Skeletal muscle tissue (tissue), 3 donors: ENCODE measurements at regions not wholly inside any gene's neighbourhood (a gene's known extent, or its start where the extent isn't known, plus 50 kb on each side); places are given as distances from the start of the nearest gene placed in this dataset.

Source experiments
- H3K27ac ChIP-seq: one replicate; pipeline ENCODE4 v1.7.0; 2013; ENCODE audit warnings: mild to moderate bottlenecking, low read depth, low read length, inconsistent platforms
- H3K27me3 ChIP-seq, 3 donors: one replicate each; pipeline ENCODE4 v1.7.0; 2013; ENCODE audit warnings: low read length in 3 of 3; ENCODE audit not compliant: control insufficient read depth in 3 of 3, insufficient read depth in 3 of 3
- H3K36me3 ChIP-seq, 3 donors: one replicate each; pipeline ENCODE4 v1.7.0; 2013; ENCODE audit warnings: low read length in 3 of 3; ENCODE audit not compliant: control insufficient read depth in 3 of 3, insufficient read depth in 3 of 3
- H3K4me1 ChIP-seq, 3 donors: one replicate each; pipeline ENCODE4 v1.7.0; 2013; ENCODE audit warnings: low read length in 3 of 3, mild to moderate bottlenecking in 3 of 3; ENCODE audit not compliant: control insufficient read depth in 3 of 3, insufficient read depth in 3 of 3
- H3K4me3 ChIP-seq, 3 donors: one replicate each; pipeline ENCODE4 v1.7.0; 2013; ENCODE audit warnings: low read length in 3 of 3
- H3K9ac ChIP-seq, 3 donors: one replicate each; pipeline ENCODE4 v1.7.0; 2013; ENCODE audit warnings: low read length in 3 of 3, mild to moderate bottlenecking in 3 of 3, moderate library complexity in 2 of 3, low read depth in 1 of 3
- H3K9me3 ChIP-seq, 3 donors: one replicate each; pipeline ENCODE4 v1.7.0; 2013; ENCODE audit warnings: low read length in 3 of 3; ENCODE audit not compliant: control insufficient read depth in 3 of 3
- donor health status: Osteomylitis.

DNA sequence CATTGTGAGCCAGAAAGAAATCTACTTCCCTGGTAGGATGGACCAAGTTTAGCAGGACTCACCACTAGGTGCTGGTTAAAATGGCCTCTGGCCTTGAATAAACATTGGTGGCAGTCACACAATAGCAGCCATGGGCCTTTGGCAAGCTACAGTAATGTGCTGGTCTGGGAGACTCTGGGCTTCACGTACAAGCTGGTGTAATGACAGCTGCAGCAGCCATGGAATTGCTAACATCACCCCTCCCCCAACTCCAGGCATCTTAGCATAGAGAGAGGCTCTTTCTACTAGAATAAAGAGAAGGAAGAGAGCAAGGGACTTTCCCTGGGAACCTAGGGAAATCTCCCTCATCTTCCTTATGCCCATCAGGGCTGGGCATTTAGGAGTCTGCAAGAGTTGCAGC is 205.1 kb upstream of the SEMA3A start:
- H3K36me3 ChIP-seq: no peaks in the 10 kb centered on the region
- H3K4me1 ChIP-seq: no peaks in the 10 kb centered on the region
- no peak overlapping the region for H3K4me3 ChIP-seq
- no peak overlapping the region for H3K9ac ChIP-seq
- no peak overlapping the region for H3K27ac ChIP-seq
- H3K9me3 ChIP-seq: no peaks in the 10 kb centered on the region
- H3K27me3 ChIP-seq: no peaks in the 10 kb centered on the region

DNA sequence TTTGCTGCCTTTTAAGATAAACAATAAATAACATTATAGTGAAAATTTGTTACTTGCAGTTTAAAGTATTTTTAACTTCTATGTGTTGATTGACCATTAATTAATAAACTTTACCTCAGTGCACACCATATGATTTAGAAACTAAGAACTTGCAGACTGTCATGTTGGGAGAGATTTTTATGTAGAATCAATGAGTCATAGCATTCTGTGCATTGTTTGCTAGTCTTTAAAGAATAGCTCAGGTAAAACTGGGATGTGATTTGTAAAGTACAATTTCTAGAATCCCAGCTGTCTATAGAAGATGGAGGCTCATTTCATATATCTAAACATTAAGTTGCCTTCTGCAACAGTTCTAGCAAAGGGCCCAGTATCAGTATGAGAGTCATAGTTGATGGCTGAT is 199.6 kb upstream of the SEMA3A start:
- H3K4me3 ChIP-seq: no peak overlapping the region
- no peak overlapping the region for H3K27ac ChIP-seq
- no peaks in the 10 kb centered on the region for H3K36me3 ChIP-seq
- H3K27me3 ChIP-seq: no peaks in the 10 kb centered on the region
- no peak overlapping the region for H3K9ac ChIP-seq
- no peaks in the 10 kb centered on the region for H3K9me3 ChIP-seq
- H3K4me1 ChIP-seq: no peaks in the 10 kb centered on the region

DNA sequence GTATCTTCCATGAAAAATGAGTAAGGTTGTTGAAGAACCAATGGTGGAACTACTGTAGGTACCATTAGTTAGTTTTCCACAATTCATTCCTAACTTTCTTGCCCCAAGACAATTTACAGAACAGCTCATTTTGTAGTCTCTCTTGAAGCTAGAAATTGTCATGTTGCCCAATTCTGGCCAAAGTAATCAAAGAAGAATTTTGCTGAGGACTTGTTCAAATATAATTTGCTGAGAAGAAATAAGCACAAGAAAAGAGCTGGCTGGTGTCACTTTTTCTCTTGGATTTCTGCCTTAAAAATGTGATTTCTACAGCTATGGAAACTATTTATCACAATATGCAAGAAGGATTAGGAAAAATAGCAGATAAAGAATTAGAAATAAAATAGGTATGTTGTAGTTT is 199.2 kb upstream of the SEMA3A start:
- Histone ChIP-seq H3K36me3 (no peaks in the 10 kb centered on the region), H3K9ac (no peak overlapping the region), H3K4me1 (no peaks in the 10 kb centered on the region), H3K27me3 (no peaks in the 10 kb centered on the region), H3K4me3 (no peak overlapping the region), H3K27ac (no peak overlapping the region), H3K9me3 (no peaks in the 10 kb centered on the region)

DNA sequence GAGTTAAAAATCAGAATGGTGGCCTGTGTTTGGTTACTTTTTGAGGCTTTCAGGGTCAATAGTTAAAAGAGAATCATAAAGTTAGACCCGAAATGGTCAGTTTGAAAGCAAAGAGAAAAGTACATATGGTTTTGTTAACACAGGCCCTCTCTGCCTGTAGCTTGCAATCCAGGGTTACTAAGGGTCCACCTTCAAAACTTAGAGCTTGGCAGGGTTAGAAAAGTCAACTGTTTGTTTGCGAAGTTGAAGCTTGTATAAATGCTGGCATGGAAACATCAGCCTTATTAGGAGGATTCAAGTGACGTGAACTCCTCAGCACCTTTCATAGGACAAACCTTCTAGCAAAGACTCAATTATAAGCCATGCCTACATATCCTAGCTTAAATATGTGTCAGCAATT is 196.3 kb upstream of the SEMA3A start:
- Histone ChIP-seq H3K36me3 (no peaks in the 10 kb centered on the region), H3K9ac (no peak overlapping the region), H3K27me3 (no peaks in the 10 kb centered on the region), H3K9me3 (no peaks in the 10 kb centered on the region), H3K4me3 (no peak overlapping the region), H3K27ac (no peak overlapping the region), H3K4me1 (no peaks in the 10 kb centered on the region)

- no peaks in the 10 kb centered on the region for H3K4me1 ChIP-seq
- H3K4me3 ChIP-seq: no peak overlapping the region
- no peak overlapping the region for H3K9ac ChIP-seq
- H3K36me3 ChIP-seq: no peaks in the 10 kb centered on the region
- no peak overlapping the region for H3K27ac ChIP-seq
- H3K9me3 ChIP-seq: no peaks in the 10 kb centered on the region
- no peaks in the 10 kb centered on the region for H3K27me3 ChIP-seq
Measured at GRCh38 chr7:84389242-84389641, 194.7 kb upstream of the SEMA3A start.

DNA sequence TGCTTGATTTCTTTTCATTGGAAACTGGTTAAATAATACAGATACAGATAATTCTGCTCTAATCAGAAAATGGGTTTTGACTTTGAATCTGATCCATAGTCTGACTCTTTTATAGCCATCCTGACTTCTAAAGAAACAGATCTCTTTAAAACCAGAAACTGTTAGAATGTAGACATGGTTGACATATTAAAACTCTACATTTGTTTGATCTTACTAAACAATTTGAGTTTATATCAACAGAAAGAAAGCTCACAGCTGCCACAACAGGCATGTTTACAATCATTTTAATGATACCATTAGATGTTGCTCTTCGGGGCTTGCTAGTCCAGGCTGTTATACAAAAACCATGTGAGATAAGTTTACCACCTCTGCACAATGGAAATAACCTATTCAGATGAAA is 193.0 kb upstream of the SEMA3A start:
- H3K36me3 ChIP-seq: no peaks in the 10 kb centered on the region
- no peaks in the 10 kb centered on the region for H3K9me3 ChIP-seq
- no peaks in the 10 kb centered on the region for H3K27me3 ChIP-seq
- no peaks in the 10 kb centered on the region for H3K4me1 ChIP-seq
- H3K4me3 ChIP-seq: no peak overlapping the region
- H3K27ac ChIP-seq: no peak overlapping the region
- no peak overlapping the region for H3K9ac ChIP-seq

DNA sequence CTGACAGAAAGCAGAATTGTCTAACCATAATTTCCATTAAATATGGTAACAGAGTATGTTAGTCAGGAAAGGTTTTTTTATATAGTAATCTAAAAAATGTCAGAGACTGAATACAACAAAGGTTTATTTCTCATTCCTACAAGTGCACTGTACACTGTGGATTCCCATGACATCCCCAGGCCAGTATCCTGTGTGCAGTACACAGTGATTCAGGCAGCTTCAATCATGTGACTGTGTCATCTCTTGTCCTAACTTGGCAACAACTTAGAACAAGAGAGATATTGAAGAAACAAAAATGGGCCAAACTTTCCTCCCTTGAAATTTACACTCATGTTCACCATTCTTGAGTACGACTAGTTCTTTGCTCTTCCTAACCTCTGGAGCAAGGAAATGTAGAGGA is 189.8 kb upstream of the SEMA3A start:
- H3K9ac ChIP-seq: no peak overlapping the region
- H3K9me3 ChIP-seq: no peaks in the 10 kb centered on the region
- H3K27me3 ChIP-seq: no peaks in the 10 kb centered on the region
- H3K27ac ChIP-seq: no peak overlapping the region
- H3K36me3 ChIP-seq: no peaks in the 10 kb centered on the region
- H3K4me1 ChIP-seq: no peaks in the 10 kb centered on the region
- no peak overlapping the region for H3K4me3 ChIP-seq

DNA sequence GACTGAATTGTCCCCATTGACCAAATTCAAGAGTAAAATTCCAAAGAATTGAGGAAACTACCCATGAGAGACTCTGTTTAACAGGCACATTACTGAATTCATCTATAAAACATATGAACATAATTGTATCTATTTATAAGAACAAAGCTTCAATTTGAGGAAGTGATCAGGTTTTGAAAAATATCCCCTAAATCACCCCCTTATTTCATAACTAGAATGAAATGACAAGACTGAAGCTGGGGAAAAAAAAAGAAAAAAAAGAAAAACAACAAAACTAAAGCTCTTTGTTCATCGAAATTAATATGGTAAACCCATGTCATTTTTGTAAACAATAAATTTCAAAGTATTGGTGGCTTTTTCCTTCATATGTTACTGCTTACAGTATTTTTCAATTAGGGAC is 184.9 kb upstream of the SEMA3A start:
- Histone ChIP-seq H3K4me1 (no peaks in the 10 kb centered on the region), H3K36me3 (no peaks in the 10 kb centered on the region), H3K27ac (no peak overlapping the region), H3K27me3 (no peaks in the 10 kb centered on the region), H3K9ac (no peak overlapping the region), H3K9me3 (no peaks in the 10 kb centered on the region), H3K4me3 (no peak overlapping the region)

- H3K4me1 ChIP-seq: no peaks in the 10 kb centered on the region
- H3K36me3 ChIP-seq: no peaks in the 10 kb centered on the region
- H3K9ac ChIP-seq: no peak overlapping the region
- no peaks in the 10 kb centered on the region for H3K27me3 ChIP-seq
- no peaks in the 10 kb centered on the region for H3K9me3 ChIP-seq
- no peak overlapping the region for H3K4me3 ChIP-seq
- no peak overlapping the region for H3K27ac ChIP-seq
Measured at GRCh38 chr7:84372712-84373111, 178.1 kb upstream of the SEMA3A start.

- Histone ChIP-seq H3K9ac (no peak overlapping the region), H3K4me3 (no peak overlapping the region), H3K36me3 (no peaks in the 10 kb centered on the region), H3K4me1 (no peaks in the 10 kb centered on the region), H3K27ac (no peak overlapping the region), H3K27me3 (no peaks in the 10 kb centered on the region), H3K9me3 (no peaks in the 10 kb centered on the region)
Measured at GRCh38 chr7:84372155-84372621, 177.6 kb upstream of the SEMA3A start.

DNA sequence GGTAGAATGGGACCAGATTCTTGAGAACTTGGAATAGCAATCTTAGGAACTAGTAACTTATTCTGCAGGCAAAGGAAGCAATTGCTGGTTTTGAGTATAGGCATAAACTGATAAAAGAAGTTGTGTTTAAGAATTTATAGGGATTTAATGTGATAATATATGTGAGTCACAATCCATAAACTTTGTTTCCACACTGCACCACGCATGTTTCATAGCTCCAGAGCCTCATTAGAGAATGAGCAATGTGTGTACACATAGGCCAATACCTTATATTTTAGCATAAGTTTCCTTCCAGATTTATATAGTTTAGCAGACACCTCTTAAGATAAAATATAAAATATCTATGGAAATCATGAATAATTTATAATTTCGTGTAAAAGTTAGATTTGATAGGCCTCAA is 175.5 kb upstream of the SEMA3A start:
- Histone ChIP-seq H3K36me3 (no peaks in the 10 kb centered on the region), H3K9me3 (no peaks in the 10 kb centered on the region), H3K27ac (no peak overlapping the region), H3K27me3 (no peaks in the 10 kb centered on the region), H3K9ac (no peak overlapping the region), H3K4me1 (no peaks in the 10 kb centered on the region), H3K4me3 (no peak overlapping the region)
